Heart right ventricle (tissue), 16 donors: ENCODE measurements at regions not wholly inside any gene's neighbourhood (a gene's known extent, or its start where the extent isn't known, plus 50 kb on each side); places are given as distances from the start of the nearest gene placed in this dataset.

ENCODE experiments used
- ATAC-seq, 8 donors: fragments of 200-7000 bp; cut with Tn5 transposase; one replicate each; pipeline ENCODE4 v1.9.1; 2020; ENCODE audit warnings: mild to moderate bottlenecking in 8 of 8, moderate library complexity in 8 of 8, moderate number of reproducible peaks in 1 of 8
- DNase-seq, 2 donors: peaks; one replicate each; pipeline ENCODE4 v3.0.0-alpha.2; 2020
- H3K27ac ChIP-seq, 10 donors: fragments of 200-600 bp; sonication (generic) in 2 of 10; one replicate each; pipeline versions ENCODE4 v1.5.0 to v1.8.0; 2020 to 2022; ENCODE audit warnings: mild to moderate bottlenecking in 3 of 10
- H3K27me3 ChIP-seq, 7 donors: fragments of 200-600 bp; one replicate each; pipeline ENCODE4 v1.8.0; 2021 to 2022; ENCODE audit warnings: mild to moderate bottlenecking in 2 of 7
- H3K36me3 ChIP-seq, 9 donors: fragments of 200-600 bp; sonication (generic) in 1 of 9; one replicate each; pipeline versions ENCODE4 v1.5.0 to v1.8.0; 2020 to 2022; ENCODE audit warnings: mild to moderate bottlenecking in 2 of 9
- H3K4me1 ChIP-seq, 9 donors: fragments of 200-600 bp; sonication (generic) in 1 of 9; one replicate each; pipeline versions ENCODE4 v1.5.0 to v1.8.0; 2020 to 2022; ENCODE audit warnings: mild to moderate bottlenecking in 4 of 9
- H3K4me3 ChIP-seq, 10 donors: fragments of 200-600 bp; sonication (generic) in 2 of 10; one replicate each; pipeline versions ENCODE4 v1.5.0 to v1.8.0; 2020 to 2022; ENCODE audit warnings: mild to moderate bottlenecking in 7 of 10, moderate library complexity in 2 of 10
- H3K9me3 ChIP-seq, 11 donors: fragments of 200-600 bp in 10 of 11; sonication (generic) in 2 of 11; one replicate each; pipeline versions ENCODE4 v1.5.0 to v1.8.0; 2013 to 2022; ENCODE audit warnings: mild to moderate bottlenecking in 2 of 11, control low read depth in 1 of 11, moderate library complexity in 1 of 11
- CTCF ChIP-seq, 9 donors: fragments of 200-600 bp; sonication (generic) in 2 of 9; IDR thresholded peaks; one replicate each; pipeline versions ENCODE4 v1.5.0 to v1.8.0; 2021 to 2022; ENCODE audit warnings: antibody characterized with exemption in 9 of 9, mild to moderate bottlenecking in 5 of 9, moderate library complexity in 1 of 9
- WGBS, 2 donors: extraction: QIAGEN DNeasy Blood & Tissue Kit; methylation state at CpG; one replicate each; pipeline ENCODE4 v1.1.7; 2013; ENCODE audit warnings: inconsistent platforms in 1 of 2; 5-methylcytosine and 5-hydroxymethylcytosine counted together
- intact Hi-C, 10 donors: fragments of 100-400 bp; cut with DNase I; formaldehyde crosslinking; loops; one replicate each; pipeline versions ENCODE4 v1.11.1 to v1.14.2; 2022
- donor health status: Arrhythmogenic right ventricular cardiomyopathy.
- donor health status: ischemic (EF 13 %, LVEDD 7.1; RV severe dilation, severe dysfunction).
- donor health status: healthy with polysubstance abuse.
- donor health status: DM: no; HTN: yes; CAD: no.
- donor health status: DM: no; HTN: no; CAD: no.
- donor health status: ischemic (EF 25% LVEDD 6.9; RV normal size, moderate dysfunction).
- donor health status: ischemic (EF 25% LVEDD 5.7; RV mildly dilated, moderate dysfunction).
- donor health status: healthy.
- donor health status: DM: yes; HTN: yes; CAD: no.
- donor health status: Ischemic cardiomyopathy.
- donor health status: ischemic (EF 35%, LVEDD 5.7; RV mildly dilated, moderate dysfunction).
- donor health status: nonischemic (EF 11% LVEDD 7.7; RV severe dilation, severe dysfunction).
- donor health status: DM: yes; HTN: yes; CAD: no.
- donor health status: PGD.
- donor health status: ischemic (EF 29% LVEDD 5.4; RV normal size, mild dysfunction).
- donor health status: nonischemic (EF 23%, LVEDD 6.1; RV moderate dilation, normal function).

- ATAC-seq: no peak
Measured at GRCh38 chr6:19547507-19547906, 289.7 kb upstream of the ID4 start.

GRCh38 chr6:19549109-19549508, 288.1 kb upstream of the ID4 start:
- ATAC-seq (no peak), DNase-seq (no peak)
- Histone ChIP-seq H3K4me1 (no peaks in the 10 kb centered on the region), H3K36me3 (no peaks in the 10 kb centered on the region), H3K9me3 (peaks cover 0 to 10% (median 0%) of the 10 kb centered on the region in 11 donors), H3K27ac (no peak overlapping the region), H3K27me3 (peaks cover 0 to 5% (median 0%) of the 10 kb centered on the region in 7 donors), H3K4me3 (no peak overlapping the region)
- TF ChIP-seq CTCF (IDR thresholded peaks at IDR 0.05): no peak
- 91 to 95% methylated on average over 4 of the region's 4 CpGs for WGBS, 2 donors
- intact Hi-C loops: no loop called here

More at GRCh38 chr6:19547507-19547906, 289.7 kb upstream of the ID4 start:
- no peak for DNase-seq
- H3K4me3 ChIP-seq: no peak overlapping the region
- TF ChIP-seq CTCF (IDR thresholded peaks at IDR 0.05): no peak
- no peak overlapping the region for H3K27ac ChIP-seq
- no peaks in the 10 kb centered on the region for H3K4me1 ChIP-seq
- 83 to 96% methylated on average over 2 of the region's 2 CpGs for WGBS, 2 donors
- intact Hi-C loops: no loop called here
- H3K36me3 ChIP-seq: no peaks in the 10 kb centered on the region
- H3K9me3 ChIP-seq: peaks cover 0 to under 1% (median 0%) of the 10 kb centered on the region in 11 donors
- H3K27me3 ChIP-seq: peaks cover 0 to 5% (median 0%) of the 10 kb centered on the region in 7 donors

GRCh38 chr6:19550380-19550779, 286.8 kb upstream of the ID4 start:
- WGBS, 2 donors: 75 to 79% methylated on average over 2 of the region's 2 CpGs
- ATAC-seq (no peak), DNase-seq (no peak)
- no peak for TF ChIP-seq CTCF (IDR thresholded peaks at IDR 0.05)
- Histone ChIP-seq H3K4me3 (no peak overlapping the region), H3K36me3 (no peaks in the 10 kb centered on the region), H3K4me1 (no peaks in the 10 kb centered on the region), H3K27ac (no peak overlapping the region), H3K27me3 (peaks cover 0 to 5% (median 0%) of the 10 kb centered on the region in 7 donors), H3K9me3 (peaks cover 0 to 10% (median 0%) of the 10 kb centered on the region in 11 donors)
- intact Hi-C loops: no loop called here

GRCh38 chr6:19551611-19552010, 285.6 kb upstream of the ID4 start:
- intact Hi-C loops: no loop called here
- DNase-seq (no peak), ATAC-seq (no peak)
- no peak for TF ChIP-seq CTCF (IDR thresholded peaks at IDR 0.05)
- Histone ChIP-seq H3K27ac (no peak overlapping the region), H3K4me3 (no peak overlapping the region), H3K27me3 (peaks cover 0 to 6% (median 4%) of the 10 kb centered on the region in 7 donors), H3K9me3 (peaks cover 0 to 10% (median 0%) of the 10 kb centered on the region in 11 donors), H3K4me1 (no peaks in the 10 kb centered on the region), H3K36me3 (no peaks in the 10 kb centered on the region)
- 77 to 79% methylated on average over 4 of the region's 4 CpGs for WGBS, 2 donors
